ENCODE measurements at regions not wholly inside any gene's neighbourhood (a gene's known extent, or its start where the extent isn't known, plus 50 kb on each side); places are given as distances from the start of the nearest gene placed in this dataset.

DNA sequence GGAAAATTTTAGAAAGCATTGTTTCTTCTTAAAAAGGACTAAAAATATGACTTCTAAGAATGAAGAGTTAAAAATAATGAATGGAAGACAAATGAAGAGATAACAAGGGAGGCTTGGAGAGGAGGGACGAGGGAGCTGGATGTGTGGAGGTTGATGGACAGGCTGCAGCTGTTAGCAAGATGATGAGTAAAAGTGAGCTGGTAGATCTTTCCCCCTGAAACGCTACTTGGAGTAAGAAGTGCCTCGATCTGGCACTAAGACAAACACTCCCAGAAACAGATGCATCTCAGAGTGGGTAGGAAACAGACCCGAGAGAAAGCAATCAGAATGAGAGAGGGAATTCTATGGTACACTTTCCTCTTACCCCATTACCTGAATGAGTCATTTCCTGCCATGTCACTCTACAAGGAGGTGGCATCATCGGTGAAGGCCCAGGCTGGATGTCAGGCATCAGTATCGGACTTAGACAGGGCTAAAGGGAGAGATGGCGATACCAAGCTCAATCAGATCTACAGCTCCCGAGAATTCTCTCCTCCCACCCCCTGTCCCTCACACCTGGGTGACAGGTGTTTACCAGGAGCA, 154.1 kb upstream of the BMP2 start:
- no peaks in the 10 kb centered on the region for H3K9me3 ChIP-seq (ENCODE audit: low read depth)
- no peak overlapping the region for H3K4me3 ChIP-seq
- no peaks in the 10 kb centered on the region for H3K36me3 ChIP-seq
- no peaks in the 10 kb centered on the region for H3K27me3 ChIP-seq
- DNase-seq (ENCODE audit: low read depth in 1 of 2, low spot score in 1 of 2): no peak
- H3K27ac ChIP-seq: no peak overlapping the region
- H3K4me1 ChIP-seq (ENCODE audit: low read depth): no peaks in the 10 kb centered on the region
- TF ChIP-seq, protein P1, sequence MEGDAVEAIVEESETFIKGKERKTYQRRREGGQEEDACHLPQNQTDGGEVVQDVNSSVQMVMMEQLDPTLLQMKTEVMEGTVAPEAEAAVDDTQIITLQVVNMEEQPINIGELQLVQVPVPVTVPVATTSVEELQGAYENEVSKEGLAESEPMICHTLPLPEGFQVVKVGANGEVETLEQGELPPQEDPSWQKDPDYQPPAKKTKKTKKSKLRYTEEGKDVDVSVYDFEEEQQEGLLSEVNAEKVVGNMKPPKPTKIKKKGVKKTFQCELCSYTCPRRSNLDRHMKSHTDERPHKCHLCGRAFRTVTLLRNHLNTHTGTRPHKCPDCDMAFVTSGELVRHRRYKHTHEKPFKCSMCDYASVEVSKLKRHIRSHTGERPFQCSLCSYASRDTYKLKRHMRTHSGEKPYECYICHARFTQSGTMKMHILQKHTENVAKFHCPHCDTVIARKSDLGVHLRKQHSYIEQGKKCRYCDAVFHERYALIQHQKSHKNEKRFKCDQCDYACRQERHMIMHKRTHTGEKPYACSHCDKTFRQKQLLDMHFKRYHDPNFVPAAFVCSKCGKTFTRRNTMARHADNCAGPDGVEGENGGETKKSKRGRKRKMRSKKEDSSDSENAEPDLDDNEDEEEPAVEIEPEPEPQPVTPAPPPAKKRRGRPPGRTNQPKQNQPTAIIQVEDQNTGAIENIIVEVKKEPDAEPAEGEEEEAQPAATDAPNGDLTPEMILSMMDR (IDR thresholded peaks at IDR 0.05; ENCODE audit: low read depth, low read length): no peak

DNA sequence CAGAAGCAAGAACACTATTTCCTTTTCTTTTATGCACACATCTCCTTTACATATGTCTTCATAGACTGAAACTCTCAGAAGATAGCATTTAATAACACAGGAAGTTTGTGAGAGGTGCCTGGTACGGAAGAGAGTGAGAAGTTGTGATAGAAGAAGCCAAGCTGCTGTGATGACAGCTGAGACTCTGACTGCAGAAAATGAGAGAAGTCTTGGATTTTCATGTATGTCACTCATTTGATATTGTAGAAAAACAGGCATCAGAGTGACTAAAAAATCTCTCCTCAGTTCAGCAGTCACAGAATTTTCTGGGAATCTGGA, 154.9 kb upstream of the BMP2 start:
- no peaks in the 10 kb centered on the region for H3K27me3 ChIP-seq

DNA sequence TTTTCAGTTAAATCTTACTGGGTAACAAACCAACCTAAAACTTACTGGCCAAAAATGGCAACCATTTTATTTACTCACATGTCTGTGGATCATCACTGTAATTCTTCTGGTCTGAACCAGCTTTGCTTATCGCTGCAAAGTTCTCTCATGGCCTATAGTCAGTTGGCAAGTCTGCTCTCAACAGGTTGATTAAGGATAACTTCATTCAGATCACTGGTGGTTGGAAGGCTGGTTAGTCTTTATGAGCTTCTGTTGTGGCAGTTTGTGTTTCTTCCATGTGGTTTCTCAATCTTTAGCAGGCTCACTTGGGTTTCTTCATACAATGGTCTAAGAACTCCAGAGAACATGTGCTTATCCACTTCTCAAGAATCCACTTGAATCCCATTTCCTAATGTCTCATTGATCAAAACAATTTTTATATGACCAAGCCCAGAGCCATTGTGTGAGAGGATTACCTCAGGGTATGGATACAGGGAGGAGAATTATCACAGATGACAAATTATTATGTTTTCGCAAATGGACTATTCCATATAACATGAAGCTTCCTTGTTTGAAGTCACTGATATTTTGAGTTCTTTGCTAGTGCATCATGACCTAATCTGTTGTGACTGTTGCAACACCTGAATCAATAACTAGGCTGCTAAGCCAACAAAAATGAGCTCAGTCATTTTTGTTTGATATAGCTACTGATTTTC, 155.4 kb upstream of the BMP2 start:
- no peak for DNase-seq (ENCODE audit: low read depth in 1 of 2, low spot score in 1 of 2)
- Histone ChIP-seq H3K9me3 (ENCODE audit: low read depth) (no peaks in the 10 kb centered on the region), H3K4me3 (no peak overlapping the region), H3K27me3 (no peaks in the 10 kb centered on the region), H3K4me1 (ENCODE audit: low read depth) (no peaks in the 10 kb centered on the region), H3K36me3 (no peaks in the 10 kb centered on the region), H3K27ac (no peak overlapping the region)
- TF ChIP-seq, protein P1 (IDR thresholded peaks at IDR 0.05; ENCODE audit: low read depth, low read length): no peak

More for the DNA sequence above, 154.9 kb upstream of the BMP2 start:
- Histone ChIP-seq H3K27ac (no peak overlapping the region), H3K9me3 (ENCODE audit: low read depth) (no peaks in the 10 kb centered on the region), H3K4me3 (no peak overlapping the region), H3K4me1 (ENCODE audit: low read depth) (no peaks in the 10 kb centered on the region), H3K36me3 (no peaks in the 10 kb centered on the region)
- no peak for DNase-seq (ENCODE audit: low read depth in 1 of 2, low spot score in 1 of 2)
- TF ChIP-seq, protein P1 (IDR thresholded peaks at IDR 0.05; ENCODE audit: low read depth, low read length): no peak

DNA sequence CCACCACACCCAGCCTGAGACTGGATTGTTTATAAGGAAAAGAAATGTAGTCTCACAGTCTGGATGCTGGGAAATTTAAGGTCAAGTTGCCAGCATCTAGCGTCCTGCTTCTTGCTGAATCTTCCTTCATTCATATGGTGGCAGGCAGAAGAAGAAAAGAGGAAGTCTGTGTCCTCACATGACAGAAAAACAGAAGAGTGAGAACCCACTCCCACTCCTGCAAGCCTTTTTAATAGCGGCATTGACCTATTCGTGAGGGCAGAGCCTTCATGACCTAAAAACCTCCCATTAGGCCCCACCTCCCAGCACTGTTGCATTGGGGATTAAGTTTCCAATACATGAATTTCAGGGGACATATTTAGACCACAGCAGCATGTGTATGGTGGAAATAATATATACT, 160.8 kb upstream of the BMP2 start:
- no peaks in the 10 kb centered on the region for H3K9me3 ChIP-seq (ENCODE audit: low read depth)
- TF ChIP-seq, protein P1 (IDR thresholded peaks at IDR 0.05; ENCODE audit: low read depth, low read length): no peak
- peaks cover 13% of the 10 kb centered on the region for H3K4me1 ChIP-seq (ENCODE audit: low read depth)
- no peaks in the 10 kb centered on the region for H3K27me3 ChIP-seq
- DNase-seq (ENCODE audit: low read depth in 1 of 2, low spot score in 1 of 2): no peak
- no peaks in the 10 kb centered on the region for H3K36me3 ChIP-seq
- no peak overlapping the region for H3K27ac ChIP-seq
- no peak overlapping the region for H3K4me3 ChIP-seq

DNA sequence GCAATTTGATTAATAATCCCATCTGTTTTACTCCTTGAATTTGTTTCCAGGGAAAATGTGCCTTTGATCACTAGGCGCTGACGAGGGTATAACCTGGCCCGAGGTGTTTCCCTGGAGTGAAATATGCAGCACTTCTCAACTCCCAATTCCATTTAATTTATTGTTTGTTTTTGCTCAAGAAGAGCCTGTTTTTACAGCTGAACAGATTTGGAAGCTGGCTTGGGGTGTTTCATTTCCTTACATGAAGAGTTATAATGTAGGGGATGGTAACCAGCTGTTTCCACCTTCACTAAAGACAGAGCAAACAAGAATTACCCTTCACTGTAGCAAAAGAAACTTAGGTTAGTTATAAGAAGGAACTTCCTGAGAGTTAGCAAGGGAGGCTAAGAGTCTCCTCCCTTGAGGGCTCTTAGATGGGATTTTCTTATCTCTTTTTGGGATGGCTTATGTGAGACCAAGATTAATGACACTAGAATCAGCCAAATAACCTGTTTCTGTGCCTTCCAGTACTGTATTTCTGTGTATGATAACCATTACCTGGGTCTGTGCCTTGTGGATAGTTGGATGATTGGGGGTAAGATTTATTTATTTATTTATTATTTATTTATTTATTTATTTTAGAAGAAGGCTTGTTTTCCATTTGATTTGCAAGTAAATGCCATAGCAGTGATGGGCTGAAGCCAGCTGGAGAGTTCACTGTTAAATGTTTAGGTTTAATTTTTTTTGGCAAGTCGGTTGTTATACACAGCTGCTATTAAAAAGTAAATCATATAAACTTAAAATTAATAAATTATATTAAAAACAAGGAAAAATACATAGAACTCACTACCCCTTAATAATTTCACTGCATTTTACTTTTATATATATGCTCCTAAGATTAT, 162.2 kb upstream of the BMP2 start:
- Histone ChIP-seq H3K9me3 (ENCODE audit: low read depth) (no peaks in the 10 kb centered on the region), H3K36me3 (no peaks in the 10 kb centered on the region), H3K27me3 (no peaks in the 10 kb centered on the region), H3K27ac (no peak overlapping the region), H3K4me3 (no peak overlapping the region), H3K4me1 (ENCODE audit: low read depth) (peaks cover 13% of the 10 kb centered on the region)
- TF ChIP-seq, protein P1 (IDR thresholded peaks at IDR 0.05; ENCODE audit: low read depth, low read length): no peak
- no peak for DNase-seq (ENCODE audit: low read depth in 1 of 2, low spot score in 1 of 2)

All from cardiac muscle cell (in vitro differentiated cells and primary cell).